SK-N-SH (cell line): ENCODE measurements at regions not wholly inside any gene's neighbourhood (a gene's known extent, or its start where the extent isn't known, plus 50 kb on each side); places are given as distances from the start of the nearest gene placed in this dataset.

Experiments used
- CTCF ChIA-PET: fragments of 300-600, 350-600 bp; formaldehyde crosslinking; extraction: SDS; loops from one replicate; lab custom pipeline; 2021; lab: Yijun Ruan, JAX
- POLR2A ChIA-PET: fragments of 350-600 bp; sonication (Branson Sonifier 250); formaldehyde crosslinking; extraction: SDS; loops from one replicate; lab custom pipeline; 2020; ENCODE audit warnings: antibody characterized with exemption, inconsistent platforms; lab: Yijun Ruan, JAX
- DNase-seq: peaks from one replicate; pipeline ENCODE4 v3.0.0; 2012
- H2AFZ ChIP-seq: fragments of 200-600 bp; sonication (generic); 2 replicates; pipeline ENCODE4 v1.8.1; 2016; ENCODE audit warnings: antibody characterized with exemption, mild to moderate bottlenecking, low read depth
- H3F3A ChIP-seq: fragments of 200-600 bp; sonication (generic); replicated peaks from 2 replicates; pipeline ENCODE3; 2016; ENCODE audit warnings: antibody characterized with exemption, mild to moderate bottlenecking; ENCODE audit not compliant: insufficient read depth
- H3K27ac ChIP-seq, 2 experiments: fragments of 200-500 bp in 1 of 2; fragments of 200-600 bp in 1 of 2; sonication (Bioruptor generic) in 1 of 2; sonication (generic), shearing (Covaris generic) in 1 of 2; 2 replicates each; pipeline versions ENCODE4 v1.5.1 to v1.6.1; 2014 to 2016; ENCODE audit warnings: low read depth in 2 of 2, inconsistent platforms in 1 of 2, low read length in 1 of 2, mild to moderate bottlenecking in 1 of 2, mixed read lengths in 1 of 2
- H3K27me3 ChIP-seq: fragments of 200-600 bp; sonication (generic), shearing (Covaris generic); 2 replicates; pipeline ENCODE4 v1.6.1; 2016; ENCODE audit warnings: mixed run types; ENCODE audit not compliant: insufficient read depth
- H3K36me3 ChIP-seq, 2 experiments: fragments of 200-500 bp in 1 of 2; fragments of 200-600 bp in 1 of 2; sonication (Bioruptor generic) in 1 of 2; sonication (generic) in 1 of 2; replicated peaks in 1 of 2; 2 replicates each; pipeline versions ENCODE3 to v1.5.1; 2014 to 2016; ENCODE audit warnings: low read length in 1 of 2, mild to moderate bottlenecking in 1 of 2; ENCODE audit not compliant: insufficient read depth in 2 of 2, control insufficient read depth in 1 of 2
- H3K4me1 ChIP-seq, 2 experiments: fragments of 200-500 bp in 1 of 2; fragments of 200-600 bp in 1 of 2; sonication (Bioruptor generic) in 1 of 2; sonication (generic), shearing (Covaris generic) in 1 of 2; 2 replicates each; pipeline versions ENCODE4 v1.5.1 to v1.6.1; 2014 to 2016; ENCODE audit warnings: low read depth in 1 of 2, low read length in 1 of 2, mixed run types in 1 of 2; ENCODE audit not compliant: insufficient read depth in 2 of 2, control insufficient read depth in 1 of 2
- H3K4me2 ChIP-seq: fragments of 200-600 bp; sonication (generic), shearing (Covaris generic); 2 replicates; pipeline ENCODE4 v1.6.1; 2017; ENCODE audit warnings: mixed run types
- H3K4me3 ChIP-seq, 2 experiments: fragments of 200-500 bp in 1 of 2; fragments of 200-600 bp in 1 of 2; sonication (Bioruptor generic) in 1 of 2; sonication (generic), shearing (Covaris generic) in 1 of 2; 2 replicates each; pipeline versions ENCODE4 v1.5.1 to v1.8.1; 2014 to 2016; ENCODE audit warnings: low read depth in 2 of 2, inconsistent platforms in 1 of 2, low read length in 1 of 2, mild to moderate bottlenecking in 1 of 2, mixed read lengths in 1 of 2, moderate library complexity in 1 of 2
- H3K79me2 ChIP-seq: fragments of 200-600 bp; sonication (generic); 2 replicates; pipeline ENCODE4 v1.8.1; 2017; ENCODE audit warnings: mild to moderate bottlenecking; ENCODE audit not compliant: insufficient read depth
- H3K9ac ChIP-seq: fragments of 200-600 bp; sonication (generic); 2 replicates; pipeline ENCODE4 v1.6.1; 2017; ENCODE audit warnings: mixed run types
- H3K9me2 ChIP-seq: fragments of 200-600 bp; sonication (generic); 2 replicates; pipeline ENCODE4 v1.6.1; 2017; ENCODE audit warnings: mixed run types
- H3K9me3 ChIP-seq: fragments of 200-600 bp; sonication (generic); 2 replicates; pipeline ENCODE4 v1.6.1; 2017; ENCODE audit warnings: mixed run types, mild to moderate bottlenecking, moderate library complexity
- H4K20me1 ChIP-seq: fragments of 200-600 bp; sonication (generic); 2 replicates; pipeline ENCODE4 v1.6.1; 2017; ENCODE audit warnings: mild to moderate bottlenecking, mixed run types; ENCODE audit not compliant: insufficient read depth
- CHD2 ChIP-seq: fragments of 150-350 bp; IDR thresholded peaks from 2 replicates; pipeline ENCODE4 v1.6.1; 2018; ENCODE audit warnings: low read length; ENCODE audit not compliant: partially characterized antibody
- ELF1 ChIP-seq: IDR thresholded peaks from 2 replicates; pipeline ENCODE4 v1.4.0; 2012
- FOSL2 ChIP-seq: IDR thresholded peaks from 2 replicates; pipeline ENCODE4 v1.4.0; 2012; ENCODE audit warnings: low read depth, mild to moderate bottlenecking, moderate library complexity, borderline replicate concordance
- MEF2A ChIP-seq: IDR thresholded peaks from 2 replicates; pipeline ENCODE4 v1.4.0; 2012; ENCODE audit warnings: low read depth, borderline replicate concordance
- MXI1 ChIP-seq: IDR thresholded peaks from 2 replicates; pipeline ENCODE4 v1.6.1; 2012; ENCODE audit warnings: mild to moderate bottlenecking, low read depth, low read length, improper control_type of control experiment
- NFIC ChIP-seq: IDR thresholded peaks from 2 replicates; pipeline ENCODE4 v1.4.0; 2012; ENCODE audit warnings: borderline replicate concordance
- NRF1 ChIP-seq: IDR thresholded peaks from 2 replicates; pipeline ENCODE4 v1.6.1; 2012; ENCODE audit warnings: low read depth, mild to moderate bottlenecking, low read length
- PBX3 ChIP-seq: IDR thresholded peaks from 2 replicates; pipeline ENCODE4; 2012
- POLR2AphosphoS5 ChIP-seq: IDR thresholded peaks from 2 replicates; pipeline ENCODE4 v1.6.1; 2012; ENCODE audit warnings: low read depth, low read length
- RAD21 ChIP-seq: IDR thresholded peaks from 2 replicates; pipeline ENCODE4 v1.6.1; 2012; ENCODE audit warnings: mild to moderate bottlenecking, low read length
- RCOR1 ChIP-seq: fragments of 150-350 bp; IDR thresholded peaks from 2 replicates; pipeline ENCODE4 v1.6.1; 2017; ENCODE audit warnings: antibody characterized with exemption, low read length
- TAF1 ChIP-seq: IDR thresholded peaks from 2 replicates; pipeline ENCODE4 v1.6.1; 2012; ENCODE audit warnings: low read depth, mild to moderate bottlenecking, low read length, moderate library complexity, borderline replicate concordance
- USF1 ChIP-seq: IDR thresholded peaks from 2 replicates; pipeline ENCODE4 v1.4.0; 2012; ENCODE audit warnings: low read depth, borderline replicate concordance
- WGBS: methylation state at CpG from one replicate; pipeline ENCODE4 v1.1.6; 2017; ENCODE audit warnings: low lambda C conversion rate; 5-methylcytosine and 5-hydroxymethylcytosine counted together
- TF ChIP-seq, protein P1 (sequence below): IDR thresholded peaks from 2 replicates; pipeline ENCODE4 v1.4.0; 2012; ENCODE audit warnings: low read depth

- Histone ChIP-seq H3K9me2 (no peaks in the 10 kb centered on the region), H3K27ac (no peak overlapping the region), H3K4me2 (no peak overlapping the region), H3K4me1 (no peaks in the 10 kb centered on the region), H4K20me1 (no peaks in the 10 kb centered on the region), H3K27me3 (no peaks in the 10 kb centered on the region), H3K9me3 (no peaks in the 10 kb centered on the region), H3K79me2 (no peaks in the 10 kb centered on the region), H3K9ac (no peak overlapping the region), H3F3A (no peaks in the 10 kb centered on the region), H2AFZ (no peak overlapping the region), H3K36me3 (no peaks in the 10 kb centered on the region), H3K4me3 (no peak overlapping the region)
- DNase-seq, result no peak
- ChIA-PET CTCF (interaction anchor here (0.6 kb wide), 1 partner anchor 288 kb away, joined by 3 read pairs; no protein-coding TSS in a partner anchor), POLR2A (no interaction called here)
- WGBS, result 57% methylated on average over 3 of the region's 3 CpGs
- TF ChIP-seq USF1, result no peak
- no peak for TF ChIP-seq TAF1
- TF ChIP-seq MEF2A, result no peak
- no peak for TF ChIP-seq NRF1
- no peak for TF ChIP-seq NFIC
Measured at GRCh38 chr10:76649254-76649653, 988.4 kb downstream of the KCNMA1 start.

- no peaks in the 10 kb centered on the region for H3K36me3 ChIP-seq
- H3F3A ChIP-seq, result no peaks in the 10 kb centered on the region
- TF ChIP-seq FOSL2 (no peak), RAD21 (no peak), PBX3 (no peak), ELF1 (no peak), POLR2AphosphoS5 (no peak), NFIC (no peak), RCOR1 (no peak), USF1 (no peak), CHD2 (no peak), MXI1 (no peak)
- TF ChIP-seq, protein P1, sequence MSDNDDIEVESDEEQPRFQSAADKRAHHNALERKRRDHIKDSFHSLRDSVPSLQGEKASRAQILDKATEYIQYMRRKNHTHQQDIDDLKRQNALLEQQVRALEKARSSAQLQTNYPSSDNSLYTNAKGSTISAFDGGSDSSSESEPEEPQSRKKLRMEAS, result no peak
- no peaks in the 10 kb centered on the region for H3K79me2 ChIP-seq
- ChIA-PET CTCF (interaction anchor here (0.6 kb wide), 1 partner anchor 14 kb away, joined by 3 read pairs; no protein-coding TSS in a partner anchor), POLR2A (no interaction called here)
- no peak for DNase-seq
- no peaks in the 10 kb centered on the region for H3K27me3 ChIP-seq
- no peak overlapping the region for H3K4me3 ChIP-seq
- H3K9ac ChIP-seq, result no peak overlapping the region
- H3K4me1 ChIP-seq, result no peaks in the 10 kb centered on the region; a peak in 1 of 4 replicates
- H4K20me1 ChIP-seq, result no peaks in the 10 kb centered on the region
- no peaks in the 10 kb centered on the region for H3K9me3 ChIP-seq
- no peak overlapping the region for H3K27ac ChIP-seq
- 71% methylated on average over 2 of the region's 2 CpGs for WGBS
- H2AFZ ChIP-seq, result no peak overlapping the region
- H3K4me2 ChIP-seq, result no peak overlapping the region
- H3K9me2 ChIP-seq, result no peaks in the 10 kb centered on the region
Measured at GRCh38 chr10:76647301-76647700, 990.3 kb downstream of the KCNMA1 start.
